HEK293 (cell line): ENCODE measurements at regions not wholly inside any gene's neighbourhood (a gene's known extent, or its start where the extent isn't known, plus 50 kb on each side); places are given as distances from the start of the nearest gene placed in this dataset.

ENCODE experiments used
- SCRT1 ChIP-seq: fragments of 450-650 bp; formaldehyde crosslinking; IDR thresholded peaks from 2 replicates; pipeline ENCODE4 v1.5.1; 2016; ENCODE audit warnings: missing biosample characterization, missing genetic modification characterization, borderline replicate concordance
- ZNF24 ChIP-seq: fragments of 450-650 bp; formaldehyde crosslinking; IDR thresholded peaks from 2 replicates; pipeline ENCODE4 v1.5.1; 2016; ENCODE audit warnings: missing biosample characterization, missing genetic modification characterization
- ZNF274 ChIP-seq, 2 experiments: fragments of 200-500 bp in 1 of 2; fragments of 450-650 bp in 1 of 2; sonication (Bioruptor generic) in 1 of 2; formaldehyde crosslinking in 1 of 2; IDR thresholded peaks; 2 replicates each; pipeline versions ENCODE4 v1.5.1 to v1.6.1; 2014 to 2016; ENCODE audit warnings: borderline replicate concordance in 1 of 2, inconsistent platforms in 1 of 2, low read length in 1 of 2, missing biosample characterization in 1 of 2, missing genetic modification characterization in 1 of 2
- ZNF423 ChIP-seq: fragments of 450-650 bp; formaldehyde crosslinking; IDR thresholded peaks from 2 replicates; pipeline ENCODE4 v1.5.1; 2016; ENCODE audit warnings: missing biosample characterization, missing genetic modification characterization
- ZNF660 ChIP-seq: fragments of 450-650 bp; IDR thresholded peaks from 2 replicates; pipeline ENCODE4 v1.5.1; 2018; ENCODE audit warnings: missing biosample characterization, mild to moderate bottlenecking, missing genetic modification characterization
- ZNF704 ChIP-seq: fragments of 450-650 bp; formaldehyde crosslinking; IDR thresholded peaks from 2 replicates; pipeline ENCODE4 v1.5.1; 2016; ENCODE audit warnings: missing biosample characterization, missing genetic modification characterization
- ZNF76 ChIP-seq: fragments of 450-650 bp; formaldehyde crosslinking; IDR thresholded peaks from 2 replicates; pipeline ENCODE4; 2016; ENCODE audit warnings: low read depth, missing biosample characterization, missing genetic modification characterization, borderline replicate concordance
- TF ChIP-seq, protein P1 (sequence below): fragments of 450-650 bp; formaldehyde crosslinking; conservative IDR thresholded peaks from 2 replicates; pipeline ENCODE4 v1.5.1; 2016; ENCODE audit warnings: low read depth, missing biosample characterization, missing genetic modification characterization
- TF ChIP-seq, protein P2 (sequence below): fragments of 450-650 bp; formaldehyde crosslinking; IDR thresholded peaks from 2 replicates; pipeline ENCODE4 v1.5.1; 2016; ENCODE audit warnings: missing biosample characterization, missing genetic modification characterization
- TF ChIP-seq, protein P3 (sequence below): fragments of 450-650 bp; formaldehyde crosslinking; IDR thresholded peaks from 2 replicates; pipeline ENCODE4 v1.5.1; 2016; ENCODE audit warnings: missing biosample characterization, missing genetic modification characterization
- TF ChIP-seq, protein P4 (sequence below): fragments of 450-650 bp; formaldehyde crosslinking; IDR thresholded peaks from 2 replicates; pipeline ENCODE4 v1.5.1; 2016; ENCODE audit warnings: missing biosample characterization, missing genetic modification characterization, low read depth

DNA sequence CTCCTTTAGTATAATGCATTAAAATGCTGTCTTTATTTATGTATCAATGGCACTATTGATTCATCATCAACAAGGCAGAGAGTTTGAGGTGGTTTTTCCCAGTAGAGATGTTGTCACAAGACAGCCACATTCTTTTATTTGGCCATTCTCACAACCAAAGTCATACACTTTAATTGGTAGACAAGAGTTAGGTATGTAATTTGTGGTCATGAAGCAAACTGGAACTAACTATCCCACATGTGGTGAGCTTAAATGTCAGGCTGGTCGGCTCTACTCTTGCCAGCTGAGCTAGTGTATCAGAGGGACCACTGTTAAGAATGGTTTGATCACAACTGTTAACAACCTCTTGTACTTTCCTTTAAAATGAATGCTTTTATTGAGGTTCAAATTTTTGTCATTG, 714.6 kb downstream of the CD109 start:
- no peak for TF ChIP-seq ZNF423 (tag by site-specific recombination)
- TF ChIP-seq ZNF24 (tag by site-specific recombination) = no peak
- TF ChIP-seq, protein P1, sequence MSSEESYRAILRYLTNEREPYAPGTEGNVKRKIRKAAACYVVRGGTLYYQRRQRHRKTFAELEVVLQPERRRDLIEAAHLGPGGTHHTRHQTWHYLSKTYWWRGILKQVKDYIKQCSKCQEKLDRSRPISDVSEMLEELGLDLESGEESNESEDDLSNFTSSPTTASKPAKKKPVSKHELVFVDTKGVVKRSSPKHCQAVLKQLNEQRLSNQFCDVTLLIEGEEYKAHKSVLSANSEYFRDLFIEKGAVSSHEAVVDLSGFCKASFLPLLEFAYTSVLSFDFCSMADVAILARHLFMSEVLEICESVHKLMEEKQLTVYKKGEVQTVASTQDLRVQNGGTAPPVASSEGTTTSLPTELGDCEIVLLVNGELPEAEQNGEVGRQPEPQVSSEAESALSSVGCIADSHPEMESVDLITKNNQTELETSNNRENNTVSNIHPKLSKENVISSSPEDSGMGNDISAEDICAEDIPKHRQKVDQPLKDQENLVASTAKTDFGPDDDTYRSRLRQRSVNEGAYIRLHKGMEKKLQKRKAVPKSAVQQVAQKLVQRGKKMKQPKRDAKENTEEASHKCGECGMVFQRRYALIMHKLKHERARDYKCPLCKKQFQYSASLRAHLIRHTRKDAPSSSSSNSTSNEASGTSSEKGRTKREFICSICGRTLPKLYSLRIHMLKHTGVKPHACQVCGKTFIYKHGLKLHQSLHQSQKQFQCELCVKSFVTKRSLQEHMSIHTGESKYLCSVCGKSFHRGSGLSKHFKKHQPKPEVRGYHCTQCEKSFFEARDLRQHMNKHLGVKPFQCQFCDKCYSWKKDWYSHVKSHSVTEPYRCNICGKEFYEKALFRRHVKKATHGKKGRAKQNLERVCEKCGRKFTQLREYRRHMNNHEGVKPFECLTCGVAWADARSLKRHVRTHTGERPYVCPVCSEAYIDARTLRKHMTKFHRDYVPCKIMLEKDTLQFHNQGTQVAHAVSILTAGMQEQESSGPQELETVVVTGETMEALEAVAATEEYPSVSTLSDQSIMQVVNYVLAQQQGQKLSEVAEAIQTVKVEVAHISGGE = no peak
- TF ChIP-seq, protein P2, sequence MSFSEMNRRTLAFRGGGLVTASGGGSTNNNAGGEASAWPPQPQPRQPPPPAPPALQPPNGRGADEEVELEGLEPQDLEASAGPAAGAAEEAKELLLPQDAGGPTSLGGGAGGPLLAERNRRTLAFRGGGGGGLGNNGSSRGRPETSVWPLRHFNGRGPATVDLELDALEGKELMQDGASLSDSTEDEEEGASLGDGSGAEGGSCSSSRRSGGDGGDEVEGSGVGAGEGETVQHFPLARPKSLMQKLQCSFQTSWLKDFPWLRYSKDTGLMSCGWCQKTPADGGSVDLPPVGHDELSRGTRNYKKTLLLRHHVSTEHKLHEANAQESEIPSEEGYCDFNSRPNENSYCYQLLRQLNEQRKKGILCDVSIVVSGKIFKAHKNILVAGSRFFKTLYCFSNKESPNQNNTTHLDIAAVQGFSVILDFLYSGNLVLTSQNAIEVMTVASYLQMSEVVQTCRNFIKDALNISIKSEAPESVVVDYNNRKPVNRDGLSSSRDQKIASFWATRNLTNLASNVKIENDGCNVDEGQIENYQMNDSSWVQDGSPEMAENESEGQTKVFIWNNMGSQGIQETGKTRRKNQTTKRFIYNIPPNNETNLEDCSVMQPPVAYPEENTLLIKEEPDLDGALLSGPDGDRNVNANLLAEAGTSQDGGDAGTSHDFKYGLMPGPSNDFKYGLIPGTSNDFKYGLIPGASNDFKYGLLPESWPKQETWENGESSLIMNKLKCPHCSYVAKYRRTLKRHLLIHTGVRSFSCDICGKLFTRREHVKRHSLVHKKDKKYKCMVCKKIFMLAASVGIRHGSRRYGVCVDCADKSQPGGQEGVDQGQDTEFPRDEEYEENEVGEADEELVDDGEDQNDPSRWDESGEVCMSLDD (tag by site-specific recombination) = no peak
- TF ChIP-seq, protein P3, sequence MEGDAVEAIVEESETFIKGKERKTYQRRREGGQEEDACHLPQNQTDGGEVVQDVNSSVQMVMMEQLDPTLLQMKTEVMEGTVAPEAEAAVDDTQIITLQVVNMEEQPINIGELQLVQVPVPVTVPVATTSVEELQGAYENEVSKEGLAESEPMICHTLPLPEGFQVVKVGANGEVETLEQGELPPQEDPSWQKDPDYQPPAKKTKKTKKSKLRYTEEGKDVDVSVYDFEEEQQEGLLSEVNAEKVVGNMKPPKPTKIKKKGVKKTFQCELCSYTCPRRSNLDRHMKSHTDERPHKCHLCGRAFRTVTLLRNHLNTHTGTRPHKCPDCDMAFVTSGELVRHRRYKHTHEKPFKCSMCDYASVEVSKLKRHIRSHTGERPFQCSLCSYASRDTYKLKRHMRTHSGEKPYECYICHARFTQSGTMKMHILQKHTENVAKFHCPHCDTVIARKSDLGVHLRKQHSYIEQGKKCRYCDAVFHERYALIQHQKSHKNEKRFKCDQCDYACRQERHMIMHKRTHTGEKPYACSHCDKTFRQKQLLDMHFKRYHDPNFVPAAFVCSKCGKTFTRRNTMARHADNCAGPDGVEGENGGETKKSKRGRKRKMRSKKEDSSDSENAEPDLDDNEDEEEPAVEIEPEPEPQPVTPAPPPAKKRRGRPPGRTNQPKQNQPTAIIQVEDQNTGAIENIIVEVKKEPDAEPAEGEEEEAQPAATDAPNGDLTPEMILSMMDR = no peak
- TF ChIP-seq ZNF704 (tag by site-specific recombination) = no peak
- TF ChIP-seq, protein P4, sequence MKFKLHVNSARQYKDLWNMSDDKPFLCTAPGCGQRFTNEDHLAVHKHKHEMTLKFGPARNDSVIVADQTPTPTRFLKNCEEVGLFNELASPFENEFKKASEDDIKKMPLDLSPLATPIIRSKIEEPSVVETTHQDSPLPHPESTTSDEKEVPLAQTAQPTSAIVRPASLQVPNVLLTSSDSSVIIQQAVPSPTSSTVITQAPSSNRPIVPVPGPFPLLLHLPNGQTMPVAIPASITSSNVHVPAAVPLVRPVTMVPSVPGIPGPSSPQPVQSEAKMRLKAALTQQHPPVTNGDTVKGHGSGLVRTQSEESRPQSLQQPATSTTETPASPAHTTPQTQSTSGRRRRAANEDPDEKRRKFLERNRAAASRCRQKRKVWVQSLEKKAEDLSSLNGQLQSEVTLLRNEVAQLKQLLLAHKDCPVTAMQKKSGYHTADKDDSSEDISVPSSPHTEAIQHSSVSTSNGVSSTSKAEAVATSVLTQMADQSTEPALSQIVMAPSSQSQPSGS (tag by site-specific recombination) = no peak
- TF ChIP-seq ZNF76 (tag by site-specific recombination) = no peak
- no peak for TF ChIP-seq ZNF274 (IDR thresholded peaks at IDR 0.05; ENCODE audit: low read length)
- no peak for TF ChIP-seq ZNF274 (tag by site-specific recombination; IDR thresholded peaks at IDR 0.05; ENCODE audit: borderline replicate concordance)
- no peak for TF ChIP-seq ZNF660 (tag by site-specific recombination)
- no peak for TF ChIP-seq SCRT1 (tag by site-specific recombination)
